Neural progenitor cell (in vitro differentiated cells): ENCODE measurements at regions not wholly inside any gene's neighbourhood (a gene's known extent, or its start where the extent isn't known, plus 50 kb on each side); places are given as distances from the start of the nearest gene placed in this dataset.

ENCODE experiments used
- DNase-seq: peaks from one replicate; pipeline ENCODE4 v3.0.0-alpha.2; 2016; ENCODE audit warnings: low spot score
- H2AFZ ChIP-seq: fragments of 200-600 bp; sonication (generic); replicated peaks from 2 replicates; pipeline ENCODE4 v1.6.1; 2016; ENCODE audit warnings: antibody characterized with exemption
- H3F3A ChIP-seq: fragments of 200-600 bp; sonication (generic); 2 replicates; pipeline ENCODE4 v1.6.1; 2016; ENCODE audit warnings: antibody characterized with exemption, low read depth
- H3K27ac ChIP-seq: fragments of 200-600 bp; sonication (generic); 2 replicates; pipeline ENCODE4 v1.5.1; 2016; ENCODE audit warnings: mild to moderate bottlenecking
- H3K27me3 ChIP-seq: fragments of 200-600 bp; sonication (generic); 2 replicates; pipeline ENCODE4 v1.6.1; 2016; ENCODE audit warnings: mild to moderate bottlenecking, moderate library complexity
- H3K36me3 ChIP-seq: fragments of 200-600 bp; sonication (generic); 2 replicates; pipeline ENCODE4 v1.5.1; 2016
- H3K4me1 ChIP-seq: fragments of 200-600 bp; sonication (generic); 2 replicates; pipeline ENCODE4 v1.6.1; 2016; ENCODE audit warnings: mixed run types
- H3K4me2 ChIP-seq: fragments of 200-600 bp; sonication (generic); 2 replicates; pipeline ENCODE4 v1.6.1; 2016
- H3K4me3 ChIP-seq: fragments of 200-600 bp; sonication (generic); 2 replicates; pipeline ENCODE4 v1.5.1; 2016
- H3K79me2 ChIP-seq: fragments of 200-600 bp; sonication (generic); 2 replicates; pipeline ENCODE4 v1.6.1; 2016; ENCODE audit warnings: low read depth
- H3K9ac ChIP-seq: fragments of 200-600 bp; sonication (generic); 2 replicates; pipeline ENCODE4 v1.6.1; 2016
- H3K9me3 ChIP-seq: fragments of 200-600 bp; sonication (generic); 2 replicates; pipeline ENCODE4 v1.5.1; 2016; ENCODE audit warnings: low read depth
- H4K20me1 ChIP-seq: fragments of 200-600 bp; sonication (generic); 2 replicates; pipeline ENCODE4 v1.6.1; 2016; ENCODE audit warnings: low read depth
- H3K27ac Mint-ChIP-seq: 3 replicates; pipeline ENCODE4 v1.8.0; 2021; ENCODE audit warnings: mixed read lengths
- H3K27me3 Mint-ChIP-seq: 2 replicates; pipeline ENCODE4 v1.8.0; 2022; ENCODE audit warnings: low read depth, mild to moderate bottlenecking, inconsistent platforms, moderate library complexity, mixed read lengths; ENCODE audit not compliant: insufficient read depth
- H3K36me3 Mint-ChIP-seq: 3 replicates; pipeline ENCODE4 v1.8.0; 2021; ENCODE audit warnings: mixed read lengths
- H3K4me1 Mint-ChIP-seq: 3 replicates; pipeline ENCODE4 v1.8.0; 2021; ENCODE audit warnings: mixed read lengths
- H3K4me3 Mint-ChIP-seq: 3 replicates; pipeline ENCODE4 v1.8.0; 2021; ENCODE audit warnings: mild to moderate bottlenecking, moderate library complexity, mixed read lengths
- H3K9me3 Mint-ChIP-seq: 3 replicates; pipeline ENCODE4 v1.8.0; 2020; ENCODE audit warnings: mixed read lengths
- EZH2 ChIP-seq: fragments of 200-600 bp; sonication (generic); IDR thresholded peaks from 2 replicates; pipeline ENCODE4 v1.6.1; 2017; ENCODE audit warnings: antibody characterized with exemption, mild to moderate bottlenecking, moderate library complexity
- EZH2phosphoT487 ChIP-seq: fragments of 200-600 bp; sonication (generic); IDR thresholded peaks from 2 replicates; pipeline ENCODE4 v1.6.1; 2017; ENCODE audit warnings: antibody characterized with exemption
- TF ChIP-seq, protein P1 (sequence below): fragments of 200-600 bp; sonication (generic); IDR thresholded peaks from 2 replicates; pipeline ENCODE4 v1.5.1; 2017; ENCODE audit warnings: antibody characterized with exemption, mild to moderate bottlenecking

- no peaks in the 10 kb centered on the region for H3K79me2 ChIP-seq
- Mint-ChIP-seq H3K27ac (no peak overlapping the region), H3K9me3 (peaks cover 4% of the 10 kb centered on the region), H3K36me3 (peaks cover 4% of the 10 kb centered on the region), H3K4me3 (no peak overlapping the region), H3K27me3 (no peaks in the 10 kb centered on the region), H3K4me1 (peaks cover 3% of the 10 kb centered on the region)
- H3K9me3 ChIP-seq, result no peaks in the 10 kb centered on the region
- no peak for DNase-seq
- no peaks in the 10 kb centered on the region for H3K4me1 ChIP-seq
- H3K4me3 ChIP-seq, result no peak overlapping the region
- no peaks in the 10 kb centered on the region for H3K27me3 ChIP-seq
- no peak overlapping the region for H2AFZ ChIP-seq
- H3K4me2 ChIP-seq, result no peak overlapping the region
- no peaks in the 10 kb centered on the region for H4K20me1 ChIP-seq
- TF ChIP-seq EZH2phosphoT487, result no peak
- TF ChIP-seq, protein P1, sequence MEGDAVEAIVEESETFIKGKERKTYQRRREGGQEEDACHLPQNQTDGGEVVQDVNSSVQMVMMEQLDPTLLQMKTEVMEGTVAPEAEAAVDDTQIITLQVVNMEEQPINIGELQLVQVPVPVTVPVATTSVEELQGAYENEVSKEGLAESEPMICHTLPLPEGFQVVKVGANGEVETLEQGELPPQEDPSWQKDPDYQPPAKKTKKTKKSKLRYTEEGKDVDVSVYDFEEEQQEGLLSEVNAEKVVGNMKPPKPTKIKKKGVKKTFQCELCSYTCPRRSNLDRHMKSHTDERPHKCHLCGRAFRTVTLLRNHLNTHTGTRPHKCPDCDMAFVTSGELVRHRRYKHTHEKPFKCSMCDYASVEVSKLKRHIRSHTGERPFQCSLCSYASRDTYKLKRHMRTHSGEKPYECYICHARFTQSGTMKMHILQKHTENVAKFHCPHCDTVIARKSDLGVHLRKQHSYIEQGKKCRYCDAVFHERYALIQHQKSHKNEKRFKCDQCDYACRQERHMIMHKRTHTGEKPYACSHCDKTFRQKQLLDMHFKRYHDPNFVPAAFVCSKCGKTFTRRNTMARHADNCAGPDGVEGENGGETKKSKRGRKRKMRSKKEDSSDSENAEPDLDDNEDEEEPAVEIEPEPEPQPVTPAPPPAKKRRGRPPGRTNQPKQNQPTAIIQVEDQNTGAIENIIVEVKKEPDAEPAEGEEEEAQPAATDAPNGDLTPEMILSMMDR, result no peak
- TF ChIP-seq EZH2, result no peak
- no peaks in the 10 kb centered on the region for H3K36me3 ChIP-seq
- H3F3A ChIP-seq, result no peaks in the 10 kb centered on the region
- no peak overlapping the region for H3K9ac ChIP-seq
- H3K27ac ChIP-seq, result no peak overlapping the region
These were observed 190.6 kb upstream of the ADAMTS9 start for GRCh38 chr3:64878362-64878761.

GRCh38 chr3:64873400-64873799 is 185.6 kb upstream of the ADAMTS9 start:
- H3K27me3 ChIP-seq, result no peaks in the 10 kb centered on the region
- no peak overlapping the region for H3K4me3 Mint-ChIP-seq
- H3K4me2 ChIP-seq, result no peak overlapping the region
- DNase-seq, result no peak
- H3K36me3 Mint-ChIP-seq, result peaks cover 5% of the 10 kb centered on the region
- H3K27me3 Mint-ChIP-seq, result peaks cover 3% of the 10 kb centered on the region
- peaks cover 28% of the 10 kb centered on the region for H3K4me1 Mint-ChIP-seq
- no peak overlapping the region for H2AFZ ChIP-seq
- H3K4me3 ChIP-seq, result no peak overlapping the region
- H3K9me3 Mint-ChIP-seq, result peaks cover 18% of the 10 kb centered on the region
- TF ChIP-seq EZH2 (no peak), EZH2phosphoT487 (no peak)
- TF ChIP-seq, protein P1, result no peak
- no peaks in the 10 kb centered on the region for H3K36me3 ChIP-seq
- H4K20me1 ChIP-seq, result no peaks in the 10 kb centered on the region
- H3K4me1 ChIP-seq, result peaks cover 24% of the 10 kb centered on the region
- H3K9me3 ChIP-seq, result no peaks in the 10 kb centered on the region
- no peak overlapping the region for H3K9ac ChIP-seq
- H3F3A ChIP-seq, result no peaks in the 10 kb centered on the region
- H3K27ac ChIP-seq, result no peak overlapping the region
- H3K27ac Mint-ChIP-seq, result peak overlapping the region; percentile 6
- H3K79me2 ChIP-seq, result no peaks in the 10 kb centered on the region

DNA sequence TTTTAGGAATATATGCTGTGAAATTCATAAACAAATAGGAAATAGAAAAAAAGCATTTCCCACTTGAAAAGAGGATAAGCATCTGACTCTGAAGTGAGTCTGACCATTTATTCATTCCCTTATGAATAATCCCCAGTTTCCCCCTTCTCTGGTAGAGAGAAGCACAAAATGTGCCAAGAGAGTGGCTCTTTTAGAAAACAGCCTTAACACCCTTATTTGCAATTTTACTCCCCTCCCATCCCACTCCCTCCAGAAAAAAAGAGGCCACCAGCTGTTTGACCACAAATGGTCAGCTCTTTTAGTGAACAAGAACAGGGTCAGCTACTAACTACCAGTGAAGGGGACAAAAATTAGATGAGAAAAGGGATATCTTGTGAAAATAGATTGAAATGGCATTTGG is 184.5 kb upstream of the ADAMTS9 start:
- H3K27me3 ChIP-seq, result no peaks in the 10 kb centered on the region
- peak overlapping the region; percentile 10 for H3K4me2 ChIP-seq
- no peaks in the 10 kb centered on the region for H3F3A ChIP-seq
- Mint-ChIP-seq H3K9me3 (peaks cover 20% of the 10 kb centered on the region), H3K27ac (peak overlapping the region; percentile 28), H3K27me3 (peaks cover 3% of the 10 kb centered on the region), H3K36me3 (peaks cover 5% of the 10 kb centered on the region), H3K4me1 (peaks cover 28% of the 10 kb centered on the region), H3K4me3 (no peak overlapping the region)
- no peak overlapping the region for H3K9ac ChIP-seq
- no peak overlapping the region for H3K27ac ChIP-seq
- H3K4me3 ChIP-seq, result no peak overlapping the region
- H2AFZ ChIP-seq, result no peak overlapping the region
- DNase-seq, result no peak
- H3K79me2 ChIP-seq, result no peaks in the 10 kb centered on the region
- no peaks in the 10 kb centered on the region for H3K9me3 ChIP-seq
- no peaks in the 10 kb centered on the region for H3K36me3 ChIP-seq
- H3K4me1 ChIP-seq, result peaks cover 24% of the 10 kb centered on the region
- no peak for TF ChIP-seq EZH2
- TF ChIP-seq EZH2phosphoT487, result no peak
- TF ChIP-seq, protein P1, result no peak
- no peaks in the 10 kb centered on the region for H4K20me1 ChIP-seq
